Stimulated activated CD4-positive, alpha-beta T cell treated with anti-CD3 and anti-CD28 coated beads, TNF-alpha, amount 100 ng/mL, for 1 hour (primary cell): ENCODE measurements at regions not wholly inside any gene's neighbourhood (a gene's known extent, or its start where the extent isn't known, plus 50 kb on each side); places are given as distances from the start of the nearest gene placed in this dataset.

Experiments used
- DNase-seq, 3 donors: peaks; one replicate each; pipeline ENCODE4 v3.0.0-alpha.2; 2020; ENCODE audit warnings: low read depth in 3 of 3, low spot score in 1 of 3

GRCh38 chr2:161090411-161090810, 69.8 kb upstream of the TANK start:
- DNase-seq, result no peak

- no peak for DNase-seq
These were observed 64.9 kb upstream of the TANK start for GRCh38 chr2:161095314-161095713.

GRCh38 chr2:161096336-161096735, 63.9 kb upstream of the TANK start:
- no peak for DNase-seq

GRCh38 chr2:161097157-161097556, 63.1 kb upstream of the TANK start:
- no peak for DNase-seq

GRCh38 chr2:161100211-161100895, 59.9 kb upstream of the TANK start:
- DNase-seq, result no peak

GRCh38 chr2:161101406-161101805, 58.8 kb upstream of the TANK start:
- DNase-seq, result no peak

- no peak for DNase-seq
These were observed 57.3 kb upstream of the TANK start for GRCh38 chr2:161102770-161103450.

- DNase-seq, result no peak
These were observed 56.8 kb upstream of the TANK start for GRCh38 chr2:161103451-161103831.

- DNase-seq, result no peak
These were observed 56.1 kb upstream of the TANK start for GRCh38 chr2:161104054-161104553.

GRCh38 chr2:161107265-161107664, 53.0 kb upstream of the TANK start:
- DNase-seq, result no peak
